ENCODE measurements at regions not wholly inside any gene's neighbourhood (a gene's known extent, or its start where the extent isn't known, plus 50 kb on each side); places are given as distances from the start of the nearest gene placed in this dataset.

DNA sequence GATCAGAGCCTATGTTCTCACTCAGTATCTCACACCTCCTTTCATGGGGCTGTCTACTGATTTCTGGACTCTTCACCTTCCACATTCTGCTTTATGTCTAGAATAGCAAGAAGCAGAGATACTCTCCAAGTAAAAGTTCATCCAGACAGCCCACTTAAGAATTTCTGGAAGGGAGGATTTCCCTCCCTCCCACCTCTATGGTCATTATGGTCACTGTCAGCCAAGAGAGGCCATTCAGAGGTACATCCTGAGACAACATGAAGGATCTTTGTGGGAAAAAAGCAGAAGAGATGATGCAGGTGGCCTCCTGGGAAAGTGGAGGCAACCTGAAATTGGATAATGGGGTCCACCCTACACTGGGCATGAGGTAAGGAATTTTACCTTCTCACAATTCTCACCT lies 179.5 kb upstream of the ZNF462 start:
- Histone ChIP-seq H3K36me3 (no peaks in the 10 kb centered on the region), H3K27me3 (no peaks in the 10 kb centered on the region), H3K4me3 (no peak overlapping the region), H3K27ac (no peak overlapping the region), H3K4me1 (no peaks in the 10 kb centered on the region), H3K9me3 (no peaks in the 10 kb centered on the region)
- intact Hi-C loops (cut with DNase I; ENCODE audit: low total_unique reads) = no loop called here
- DNase-seq = no peak
- TF ChIP-seq POLR2A (IDR thresholded peaks at IDR 0.05) = no peak
- TF ChIP-seq, protein P1, sequence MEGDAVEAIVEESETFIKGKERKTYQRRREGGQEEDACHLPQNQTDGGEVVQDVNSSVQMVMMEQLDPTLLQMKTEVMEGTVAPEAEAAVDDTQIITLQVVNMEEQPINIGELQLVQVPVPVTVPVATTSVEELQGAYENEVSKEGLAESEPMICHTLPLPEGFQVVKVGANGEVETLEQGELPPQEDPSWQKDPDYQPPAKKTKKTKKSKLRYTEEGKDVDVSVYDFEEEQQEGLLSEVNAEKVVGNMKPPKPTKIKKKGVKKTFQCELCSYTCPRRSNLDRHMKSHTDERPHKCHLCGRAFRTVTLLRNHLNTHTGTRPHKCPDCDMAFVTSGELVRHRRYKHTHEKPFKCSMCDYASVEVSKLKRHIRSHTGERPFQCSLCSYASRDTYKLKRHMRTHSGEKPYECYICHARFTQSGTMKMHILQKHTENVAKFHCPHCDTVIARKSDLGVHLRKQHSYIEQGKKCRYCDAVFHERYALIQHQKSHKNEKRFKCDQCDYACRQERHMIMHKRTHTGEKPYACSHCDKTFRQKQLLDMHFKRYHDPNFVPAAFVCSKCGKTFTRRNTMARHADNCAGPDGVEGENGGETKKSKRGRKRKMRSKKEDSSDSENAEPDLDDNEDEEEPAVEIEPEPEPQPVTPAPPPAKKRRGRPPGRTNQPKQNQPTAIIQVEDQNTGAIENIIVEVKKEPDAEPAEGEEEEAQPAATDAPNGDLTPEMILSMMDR (IDR thresholded peaks at IDR 0.05) = no peak

DNA sequence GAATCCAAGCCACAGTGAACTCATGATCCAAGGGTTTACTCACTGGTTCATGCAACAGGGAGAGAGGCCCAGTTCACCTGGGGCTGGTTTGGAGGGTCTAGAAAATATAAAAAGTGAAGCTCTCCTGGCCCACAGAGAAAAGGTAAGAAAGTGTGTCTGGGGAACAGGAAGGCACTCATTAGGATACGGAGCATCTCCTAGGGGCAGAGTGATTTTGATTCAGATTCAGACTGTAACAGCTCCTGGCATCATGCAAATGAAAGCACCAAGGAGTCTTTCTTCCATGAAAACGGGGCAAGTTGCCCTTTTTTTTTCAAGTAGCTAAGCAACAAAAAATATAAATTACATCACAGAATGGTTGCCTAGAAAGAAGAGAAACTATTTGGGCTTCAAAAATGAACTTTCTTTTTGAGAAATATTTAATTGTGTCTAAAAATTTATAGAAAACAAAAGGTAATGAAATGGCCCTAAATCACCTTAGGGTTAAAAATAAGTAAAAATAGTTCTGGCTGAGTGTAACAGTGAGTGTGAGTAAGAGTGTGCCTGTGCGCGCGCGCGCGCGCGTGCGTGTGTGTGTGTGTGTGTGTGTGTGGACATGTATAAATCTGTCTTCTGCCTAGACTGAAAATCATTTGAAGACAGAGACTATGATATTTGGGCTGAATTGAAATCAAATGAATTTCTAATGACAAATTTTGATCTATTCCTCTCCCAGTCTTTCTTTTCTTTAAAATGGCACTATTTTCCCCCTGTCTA lies 177.8 kb upstream of the ZNF462 start:
- Histone ChIP-seq H3K4me3 (no peak overlapping the region), H3K4me1 (no peaks in the 10 kb centered on the region), H3K27me3 (no peaks in the 10 kb centered on the region), H3K27ac (no peak overlapping the region), H3K9me3 (no peaks in the 10 kb centered on the region), H3K36me3 (no peaks in the 10 kb centered on the region)
- DNase-seq = no peak
- TF ChIP-seq, protein P1 (IDR thresholded peaks at IDR 0.05) = no peak
- no peak for TF ChIP-seq POLR2A (IDR thresholded peaks at IDR 0.05)
- intact Hi-C loops (cut with DNase I; ENCODE audit: low total_unique reads) = no loop called here

DNA sequence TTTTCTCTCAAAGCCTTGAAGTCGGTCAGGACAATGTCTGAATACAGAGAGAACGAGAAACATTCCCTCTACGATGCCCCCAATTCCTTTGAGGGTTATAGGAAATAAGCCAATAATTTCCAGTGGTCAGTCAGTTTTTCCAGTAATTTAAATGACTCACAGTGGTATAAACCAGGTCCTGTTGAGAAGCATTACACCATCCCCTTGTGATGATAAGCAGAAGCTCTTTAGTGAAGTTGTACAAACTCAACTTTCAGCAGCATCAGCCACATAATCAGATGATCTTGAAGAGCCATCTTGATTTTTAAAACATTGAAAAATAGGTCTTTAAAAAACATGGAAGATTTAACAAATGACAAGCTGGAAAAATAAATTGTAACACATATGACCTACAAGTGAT lies 173.9 kb upstream of the ZNF462 start:
- Histone ChIP-seq H3K27ac (no peak overlapping the region), H3K9me3 (no peaks in the 10 kb centered on the region), H3K36me3 (no peaks in the 10 kb centered on the region), H3K4me1 (no peaks in the 10 kb centered on the region), H3K27me3 (no peaks in the 10 kb centered on the region), H3K4me3 (no peak overlapping the region)
- no peak for TF ChIP-seq POLR2A (IDR thresholded peaks at IDR 0.05)
- TF ChIP-seq, protein P1 (IDR thresholded peaks at IDR 0.05) = no peak
- DNase-seq = no peak
- intact Hi-C loops (cut with DNase I; ENCODE audit: low total_unique reads) = no loop called here

DNA sequence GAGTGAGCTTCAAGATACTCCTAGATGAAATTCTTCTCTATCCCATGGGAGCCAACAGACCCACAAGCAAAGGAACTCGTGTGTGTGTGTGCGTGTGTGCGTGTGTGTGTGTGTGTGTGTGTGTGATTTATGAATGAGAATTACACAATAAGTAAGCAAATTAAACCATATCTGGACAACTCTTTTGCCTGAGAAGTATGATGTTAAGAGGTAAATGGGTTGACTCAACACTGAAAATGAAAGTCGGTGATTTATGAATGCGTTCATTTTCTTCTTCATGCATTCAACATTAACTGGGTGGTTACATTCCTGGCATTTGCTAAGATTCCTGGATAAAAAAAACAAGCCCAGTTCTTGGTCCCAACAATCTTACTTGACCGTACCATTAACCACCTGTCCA lies 171.3 kb upstream of the ZNF462 start:
- Histone ChIP-seq H3K9me3 (no peaks in the 10 kb centered on the region), H3K4me3 (no peak overlapping the region), H3K27me3 (no peaks in the 10 kb centered on the region), H3K4me1 (no peaks in the 10 kb centered on the region), H3K36me3 (no peaks in the 10 kb centered on the region), H3K27ac (no peak overlapping the region)
- intact Hi-C loops (cut with DNase I; ENCODE audit: low total_unique reads) = no loop called here
- TF ChIP-seq POLR2A (IDR thresholded peaks at IDR 0.05) = no peak
- TF ChIP-seq, protein P1 (IDR thresholded peaks at IDR 0.05) = no peak
- DNase-seq = no peak

DNA sequence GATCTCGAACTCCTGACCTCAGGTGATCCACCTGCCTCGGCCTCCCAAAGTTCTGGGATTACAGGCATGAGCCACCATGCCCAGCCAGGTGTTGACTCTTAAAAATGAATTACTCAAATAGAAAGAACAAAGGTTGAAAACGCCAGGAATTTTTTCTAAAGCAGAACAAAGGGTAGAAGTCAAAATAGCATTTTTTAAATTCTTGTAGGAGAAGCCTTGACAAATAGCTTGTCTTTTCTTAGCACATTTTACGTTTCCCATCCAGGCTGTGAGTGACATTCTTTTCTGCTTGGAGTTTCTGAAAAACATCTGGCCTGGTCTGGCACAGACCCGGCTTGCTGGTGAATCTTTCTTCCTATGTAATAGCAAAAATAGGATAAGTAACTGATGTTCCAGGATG lies 169.4 kb upstream of the ZNF462 start:
- no peaks in the 10 kb centered on the region for H3K9me3 ChIP-seq
- TF ChIP-seq POLR2A (IDR thresholded peaks at IDR 0.05) = no peak
- TF ChIP-seq, protein P1 (IDR thresholded peaks at IDR 0.05) = no peak
- no peaks in the 10 kb centered on the region for H3K4me1 ChIP-seq
- intact Hi-C loops (cut with DNase I; ENCODE audit: low total_unique reads) = no loop called here
- no peak overlapping the region for H3K27ac ChIP-seq
- no peak for DNase-seq
- H3K36me3 ChIP-seq = no peaks in the 10 kb centered on the region
- no peaks in the 10 kb centered on the region for H3K27me3 ChIP-seq
- no peak overlapping the region for H3K4me3 ChIP-seq

All from uterus (tissue), 3 donors.